HG02678 (cell line): ENCODE measurements at regions not wholly inside any gene's neighbourhood (a gene's known extent, or its start where the extent isn't known, plus 50 kb on each side); places are given as distances from the start of the nearest gene placed in this dataset.

ENCODE experiments used
- ATAC-seq: cut with Tn5 transposase; IDR thresholded peaks from one replicate; pipeline ENCODE4 v1.9.1; 2021; ENCODE audit warnings: mild to moderate bottlenecking, moderate library complexity; ENCODE audit not compliant: unreplicated experiment

- no peak for ATAC-seq
These were observed 150.1 kb upstream of the MPDZ start for GRCh38 chr9:13429301-13430190.

- ATAC-seq = no peak
These were observed 149.3 kb upstream of the MPDZ start for GRCh38 chr9:13428766-13429165.

- no peak for ATAC-seq
These were observed 148.1 kb upstream of the MPDZ start for GRCh38 chr9:13427587-13427986.

- no peak for ATAC-seq
These were observed 147.1 kb upstream of the MPDZ start for GRCh38 chr9:13426606-13427005.

- ATAC-seq = no peak
These were observed 145.4 kb upstream of the MPDZ start for GRCh38 chr9:13424872-13425271.

- ATAC-seq = no peak
These were observed 144.7 kb upstream of the MPDZ start for GRCh38 chr9:13424204-13424603.

- ATAC-seq = no peak
These were observed 134.9 kb upstream of the MPDZ start for GRCh38 chr9:13414349-13414748.

- no peak for ATAC-seq
These were observed 132.8 kb upstream of the MPDZ start for GRCh38 chr9:13412331-13412730.

GRCh38 chr9:13411791-13412190, 132.3 kb upstream of the MPDZ start:
- ATAC-seq = no peak

GRCh38 chr9:13410566-13411031, 131.1 kb upstream of the MPDZ start:
- ATAC-seq = no peak

- no peak for ATAC-seq
These were observed 118.2 kb upstream of the MPDZ start for GRCh38 chr9:13397661-13398060.

- no peak for ATAC-seq
These were observed 117.7 kb upstream of the MPDZ start for GRCh38 chr9:13397220-13397619.

GRCh38 chr9:13396418-13396817, 116.9 kb upstream of the MPDZ start:
- no peak for ATAC-seq

GRCh38 chr9:13395156-13395555, 115.7 kb upstream of the MPDZ start:
- ATAC-seq = no peak

- ATAC-seq = no peak
These were observed 108.7 kb upstream of the MPDZ start for GRCh38 chr9:13388157-13388556.

GRCh38 chr9:13387734-13388067, 108.2 kb upstream of the MPDZ start:
- ATAC-seq = no peak

GRCh38 chr9:13386935-13387733, 107.6 kb upstream of the MPDZ start:
- no peak for ATAC-seq

GRCh38 chr9:13386316-13386715, 106.8 kb upstream of the MPDZ start:
- ATAC-seq = no peak

GRCh38 chr9:13383855-13384254, 104.4 kb upstream of the MPDZ start:
- ATAC-seq = no peak

- ATAC-seq = no peak
These were observed 103.7 kb upstream of the MPDZ start for GRCh38 chr9:13383216-13383615.

- ATAC-seq = no peak
These were observed 103.1 kb upstream of the MPDZ start for GRCh38 chr9:13382595-13382994.

- ATAC-seq = no peak
These were observed 101.4 kb upstream of the MPDZ start for GRCh38 chr9:13380903-13381302.
